ENCODE measurements at regions not wholly inside any gene's neighbourhood (a gene's known extent, or its start where the extent isn't known, plus 50 kb on each side); places are given as distances from the start of the nearest gene placed in this dataset.
A peak's percentile ranks its signal among the peaks of the same experiment; 100 is the strongest.

DNA sequence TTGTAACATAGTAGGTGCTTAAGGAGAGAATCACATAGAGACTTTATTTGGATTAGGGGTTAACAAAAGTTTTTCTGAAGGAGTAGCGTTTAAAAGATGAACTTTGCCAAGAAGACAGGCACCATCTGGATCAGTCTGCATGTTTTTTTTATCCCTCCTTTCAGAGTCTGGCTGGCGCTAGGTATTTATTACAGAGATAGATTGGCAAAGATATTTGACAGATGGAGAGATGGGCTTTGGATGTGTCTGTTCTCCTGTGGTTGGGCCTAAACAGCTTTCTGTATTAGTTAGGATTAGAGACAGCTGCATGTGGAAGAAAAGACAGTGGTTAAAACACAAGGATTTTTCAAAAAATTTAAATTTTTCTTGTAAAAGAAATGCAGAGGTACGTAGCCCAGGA lies 133.9 kb downstream of the C12orf75 start:
- Histone ChIP-seq H3K9me3 (no peaks in the 10 kb centered on the region), H3K4me3 (no peak overlapping the region), H3K27ac (replicated peaks in 1 of 4) (no peak overlapping the region), H3K4me1 (peaks cover 0 to 17% (median 2%) of the 10 kb centered on the region in 4 donors), H3K36me3 (no peaks in the 10 kb centered on the region), H3K27me3 (peaks cover 0 to 7% (median 0%) of the 10 kb centered on the region in 4 donors)
- 59% methylated on average over 3 of the region's 3 CpGs for WGBS
- no peak for DNase-seq (ENCODE audit: extremely low spot score)
- TF ChIP-seq POLR2AphosphoS5 (IDR thresholded peaks at IDR 0.05): no peak
- TF ChIP-seq, protein P1, sequence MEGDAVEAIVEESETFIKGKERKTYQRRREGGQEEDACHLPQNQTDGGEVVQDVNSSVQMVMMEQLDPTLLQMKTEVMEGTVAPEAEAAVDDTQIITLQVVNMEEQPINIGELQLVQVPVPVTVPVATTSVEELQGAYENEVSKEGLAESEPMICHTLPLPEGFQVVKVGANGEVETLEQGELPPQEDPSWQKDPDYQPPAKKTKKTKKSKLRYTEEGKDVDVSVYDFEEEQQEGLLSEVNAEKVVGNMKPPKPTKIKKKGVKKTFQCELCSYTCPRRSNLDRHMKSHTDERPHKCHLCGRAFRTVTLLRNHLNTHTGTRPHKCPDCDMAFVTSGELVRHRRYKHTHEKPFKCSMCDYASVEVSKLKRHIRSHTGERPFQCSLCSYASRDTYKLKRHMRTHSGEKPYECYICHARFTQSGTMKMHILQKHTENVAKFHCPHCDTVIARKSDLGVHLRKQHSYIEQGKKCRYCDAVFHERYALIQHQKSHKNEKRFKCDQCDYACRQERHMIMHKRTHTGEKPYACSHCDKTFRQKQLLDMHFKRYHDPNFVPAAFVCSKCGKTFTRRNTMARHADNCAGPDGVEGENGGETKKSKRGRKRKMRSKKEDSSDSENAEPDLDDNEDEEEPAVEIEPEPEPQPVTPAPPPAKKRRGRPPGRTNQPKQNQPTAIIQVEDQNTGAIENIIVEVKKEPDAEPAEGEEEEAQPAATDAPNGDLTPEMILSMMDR (IDR thresholded peaks at IDR 0.05): no peak
- TF ChIP-seq EP300 (IDR thresholded peaks at IDR 0.05): no peak
- no peak for TF ChIP-seq POLR2A (IDR thresholded peaks at IDR 0.05; ENCODE audit: low read depth)
- intact Hi-C loops (cut with DNase I): no loop called here

DNA sequence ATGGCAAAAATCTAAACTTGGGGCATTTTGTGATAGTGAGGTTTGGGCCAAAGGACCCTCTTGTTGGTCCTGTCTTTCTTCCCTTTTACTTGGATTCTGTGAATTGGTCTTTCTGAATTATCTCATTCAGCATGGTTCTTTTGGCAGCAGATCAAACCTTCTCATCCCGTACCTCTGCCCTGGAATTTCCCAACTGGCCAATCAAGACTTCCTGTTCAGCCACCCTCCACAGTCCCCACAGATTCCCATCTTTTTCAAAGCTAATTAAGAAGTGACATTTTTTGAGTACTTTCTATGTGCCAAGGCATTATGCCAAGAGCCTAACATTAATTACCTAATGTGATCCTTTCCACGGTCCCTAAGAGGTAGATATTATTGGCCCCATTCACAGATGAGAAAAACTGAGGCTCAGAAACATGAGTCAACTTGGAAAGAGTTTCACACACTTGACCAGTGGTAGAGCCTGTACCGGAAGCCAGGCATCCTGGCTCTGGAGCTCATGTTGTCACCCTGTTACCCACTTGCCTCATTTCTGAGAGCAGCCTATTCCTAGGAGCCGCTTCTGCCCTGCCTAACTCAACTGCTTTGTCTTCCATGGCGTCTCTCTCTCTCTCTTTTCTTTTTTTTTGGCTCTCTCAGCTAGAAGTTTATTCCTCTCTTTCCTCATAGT lies 135.9 kb downstream of the C12orf75 start:
- intact Hi-C loops (cut with DNase I): no loop called here
- Histone ChIP-seq H3K36me3 (no peaks in the 10 kb centered on the region), H3K9me3 (no peaks in the 10 kb centered on the region), H3K27me3 (peaks cover 0 to 7% (median 0%) of the 10 kb centered on the region in 4 donors), H3K4me1 (peaks cover 0 to 10% (median 0%) of the 10 kb centered on the region in 4 donors), H3K27ac (replicated peaks in 1 of 4) (peak overlapping the region in 3 of 4 donors; percentile 9 to 49 (median 30)), H3K4me3 (no peak overlapping the region)
- TF ChIP-seq POLR2A (IDR thresholded peaks at IDR 0.05; ENCODE audit: low read depth): no peak
- no peak for TF ChIP-seq EP300 (IDR thresholded peaks at IDR 0.05)
- TF ChIP-seq POLR2AphosphoS5 (IDR thresholded peaks at IDR 0.05): no peak
- TF ChIP-seq, protein P1 (IDR thresholded peaks at IDR 0.05): no peak
- no peak for DNase-seq (ENCODE audit: extremely low spot score)
- WGBS: 72% methylated on average over 5 of the region's 5 CpGs

DNA sequence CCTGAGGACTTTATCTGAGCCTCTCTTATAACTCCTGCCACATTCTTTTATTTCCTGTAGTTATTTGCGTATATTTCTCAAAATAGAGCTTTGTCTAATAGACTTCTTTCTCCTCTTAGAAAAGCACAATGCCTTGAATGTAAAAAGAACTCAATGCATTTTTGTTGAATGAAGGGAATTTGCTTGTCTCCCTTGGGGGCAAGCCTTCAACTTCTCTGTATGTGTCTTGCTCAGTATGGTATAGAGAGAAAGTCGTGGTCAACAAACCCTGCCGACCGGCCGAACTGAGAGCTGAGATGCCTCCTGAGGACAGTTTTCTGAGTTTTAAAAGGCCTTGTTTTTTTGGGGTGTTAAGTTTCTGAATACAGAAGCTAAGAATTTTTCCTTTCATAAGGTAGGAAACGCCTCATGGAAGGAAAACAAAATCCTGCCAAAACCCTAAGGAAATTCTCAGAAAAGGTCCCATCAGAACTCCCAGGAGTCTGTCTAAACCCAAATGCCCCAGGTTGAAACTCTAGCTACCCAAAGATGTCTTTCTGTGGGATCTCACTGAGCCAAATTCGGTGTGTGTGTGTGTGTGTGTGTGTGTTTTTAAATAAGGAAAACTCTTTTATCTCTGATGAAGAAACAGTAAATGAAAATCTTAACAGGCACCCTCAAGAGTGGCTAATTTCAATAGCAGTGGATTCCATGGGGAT lies 136.6 kb downstream of the C12orf75 start:
- no peak for DNase-seq (ENCODE audit: extremely low spot score)
- peaks cover 0 to 10% (median 0%) of the 10 kb centered on the region in 4 donors for H3K4me1 ChIP-seq
- WGBS: 88% methylated on average over 7 of the region's 7 CpGs
- no peaks in the 10 kb centered on the region for H3K9me3 ChIP-seq
- H3K4me3 ChIP-seq: no peak overlapping the region
- peak overlapping the region; percentile 9 to 49 (median 34) for H3K27ac ChIP-seq (replicated peaks in 1 of 4)
- H3K27me3 ChIP-seq: peaks cover 0 to 7% (median 0%) of the 10 kb centered on the region in 4 donors
- no peaks in the 10 kb centered on the region for H3K36me3 ChIP-seq
- intact Hi-C loops (cut with DNase I): no loop called here
- TF ChIP-seq POLR2A (IDR thresholded peaks at IDR 0.05; ENCODE audit: low read depth): no peak
- TF ChIP-seq EP300 (IDR thresholded peaks at IDR 0.05): no peak

DNA sequence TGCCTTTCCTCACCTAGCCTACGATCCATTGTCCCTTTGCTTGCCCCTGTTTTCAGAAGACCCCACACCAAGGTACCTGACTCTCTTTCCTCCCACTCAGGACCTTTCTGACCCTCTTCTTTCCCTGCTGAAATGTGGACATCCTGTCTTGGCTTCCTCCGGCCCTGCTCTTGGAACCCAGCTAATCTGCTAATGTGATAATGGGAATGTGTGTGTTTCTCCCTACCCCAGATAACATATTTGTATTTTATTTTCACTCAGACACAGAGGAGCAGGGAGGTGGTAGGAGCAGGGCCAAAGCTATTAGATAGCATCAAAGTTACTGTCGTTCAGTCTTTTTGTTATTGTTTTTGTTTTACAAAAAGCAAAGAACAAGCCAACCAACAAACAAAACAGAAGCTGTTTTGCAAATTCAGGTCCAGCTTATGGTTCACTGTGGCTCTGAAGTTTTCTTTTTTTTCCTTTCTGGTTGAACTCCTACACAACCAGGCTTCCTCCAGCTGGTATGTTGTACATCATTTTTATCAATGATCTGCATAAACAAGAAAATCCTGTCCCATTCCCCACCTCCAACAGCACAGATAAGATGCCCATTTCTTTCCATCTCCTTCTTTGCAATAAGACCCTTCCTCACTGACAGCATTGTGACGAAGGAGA lies 137.3 kb downstream of the C12orf75 start:
- 87% methylated on average over 4 of the region's 4 CpGs for WGBS

More for the DNA sequence above, 137.3 kb downstream of the C12orf75 start:
- TF ChIP-seq POLR2A (IDR thresholded peaks at IDR 0.05; ENCODE audit: low read depth) (no peak), POLR2AphosphoS5 (IDR thresholded peaks at IDR 0.05) (no peak), EP300 (IDR thresholded peaks at IDR 0.05) (no peak)
- TF ChIP-seq, protein P1 (IDR thresholded peaks at IDR 0.05): no peak
- H3K9me3 ChIP-seq: no peaks in the 10 kb centered on the region
- DNase-seq (ENCODE audit: extremely low spot score): no peak
- H3K27me3 ChIP-seq: peaks cover 0 to 7% (median 0%) of the 10 kb centered on the region in 4 donors
- intact Hi-C loops (cut with DNase I): no loop called here
- H3K4me3 ChIP-seq: no peak overlapping the region
- no peaks in the 10 kb centered on the region for H3K36me3 ChIP-seq
- peak overlapping the region in 3 of 4 donors; percentile 30 to 49 (median 39) for H3K27ac ChIP-seq (replicated peaks in 1 of 4)
- peaks cover 0 to 10% (median 0%) of the 10 kb centered on the region in 4 donors for H3K4me1 ChIP-seq

All from esophagus muscularis mucosa (tissue), 4 donors.